Astrocyte of the spinal cord (primary cell): ENCODE measurements at regions not wholly inside any gene's neighbourhood (a gene's known extent, or its start where the extent isn't known, plus 50 kb on each side); places are given as distances from the start of the nearest gene placed in this dataset.

Experiments used
- DNase-seq: peaks from one replicate; pipeline ENCODE4 v3.0.0; 2011; ENCODE audit warnings: low read depth, low spot score
- H3K4me3 ChIP-seq: 2 replicates; pipeline ENCODE4 v1.5.1; 2011; ENCODE audit warnings: low read depth, mild to moderate bottlenecking, low read length, moderate library complexity
- in situ Hi-C: cut with HindIII; loops from 2 replicates; pipeline ENCODE4 v1.10.0; 2017; ENCODE audit warnings: low sequenced_read_pairs
- TF ChIP-seq, protein P1 (sequence below): IDR thresholded peaks from 2 replicates; pipeline ENCODE4 v1.5.1; 2012; ENCODE audit warnings: low read depth, mild to moderate bottlenecking, low read length, inconsistent platforms

DNA sequence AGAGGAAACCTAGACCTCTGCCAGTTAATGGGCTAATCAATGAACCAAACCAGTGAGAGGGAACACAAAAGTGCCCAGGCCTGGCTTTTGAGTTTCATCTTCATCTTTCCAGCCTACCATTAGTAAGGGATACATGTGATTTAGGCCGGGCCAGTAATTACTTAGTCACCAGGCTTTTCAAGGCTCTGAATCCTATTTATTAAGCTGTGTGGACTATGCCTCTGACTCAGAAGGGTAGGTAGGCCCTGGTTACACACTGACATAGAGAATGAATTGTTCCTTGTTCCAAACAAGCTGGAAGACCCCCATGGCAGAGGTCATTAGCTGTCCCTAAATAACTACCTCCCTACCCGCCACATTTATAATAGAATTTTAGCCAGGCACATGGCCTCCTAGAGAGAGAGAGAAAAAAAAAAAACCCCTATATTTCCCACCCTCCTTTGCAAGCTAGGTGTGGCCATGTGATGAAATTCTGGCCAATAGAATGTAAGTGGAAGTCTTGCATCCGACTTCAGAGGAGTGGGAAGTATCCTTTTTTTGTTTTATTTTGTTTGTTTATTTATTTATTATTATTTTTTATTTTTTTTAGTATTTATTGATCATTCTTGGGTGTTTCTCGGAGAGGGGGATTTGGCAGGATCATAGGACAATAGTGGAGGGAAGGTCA, 112.3 kb upstream of the BCOR start:
- H3K4me3 ChIP-seq: no peak overlapping the region
- in situ Hi-C loops: no loop called here
- TF ChIP-seq, protein P1, sequence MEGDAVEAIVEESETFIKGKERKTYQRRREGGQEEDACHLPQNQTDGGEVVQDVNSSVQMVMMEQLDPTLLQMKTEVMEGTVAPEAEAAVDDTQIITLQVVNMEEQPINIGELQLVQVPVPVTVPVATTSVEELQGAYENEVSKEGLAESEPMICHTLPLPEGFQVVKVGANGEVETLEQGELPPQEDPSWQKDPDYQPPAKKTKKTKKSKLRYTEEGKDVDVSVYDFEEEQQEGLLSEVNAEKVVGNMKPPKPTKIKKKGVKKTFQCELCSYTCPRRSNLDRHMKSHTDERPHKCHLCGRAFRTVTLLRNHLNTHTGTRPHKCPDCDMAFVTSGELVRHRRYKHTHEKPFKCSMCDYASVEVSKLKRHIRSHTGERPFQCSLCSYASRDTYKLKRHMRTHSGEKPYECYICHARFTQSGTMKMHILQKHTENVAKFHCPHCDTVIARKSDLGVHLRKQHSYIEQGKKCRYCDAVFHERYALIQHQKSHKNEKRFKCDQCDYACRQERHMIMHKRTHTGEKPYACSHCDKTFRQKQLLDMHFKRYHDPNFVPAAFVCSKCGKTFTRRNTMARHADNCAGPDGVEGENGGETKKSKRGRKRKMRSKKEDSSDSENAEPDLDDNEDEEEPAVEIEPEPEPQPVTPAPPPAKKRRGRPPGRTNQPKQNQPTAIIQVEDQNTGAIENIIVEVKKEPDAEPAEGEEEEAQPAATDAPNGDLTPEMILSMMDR: no peak
- peak; percentile 13 for DNase-seq

DNA sequence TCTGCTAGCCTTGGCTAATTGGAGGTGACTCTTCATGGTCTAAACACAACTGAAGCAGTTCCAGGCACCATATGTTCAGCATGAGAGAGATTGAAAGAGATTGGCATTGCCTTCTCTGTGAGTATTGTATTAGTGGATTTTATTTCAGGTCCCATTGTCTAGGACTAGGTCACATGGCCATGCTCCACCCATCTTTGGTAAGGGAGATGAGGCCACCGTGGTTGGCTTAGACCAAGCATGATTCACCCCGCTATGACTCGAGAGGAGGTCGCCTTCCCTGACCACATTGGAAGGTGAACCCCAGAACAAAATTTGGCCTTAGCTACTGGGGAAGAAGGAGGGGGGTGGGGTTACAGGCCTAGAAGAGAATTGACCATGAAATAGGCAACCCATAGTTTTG, 109.9 kb upstream of the BCOR start:
- in situ Hi-C loops: no loop called here
- DNase-seq: no peak

GRCh38 chrX:40205471-40205870, 107.7 kb upstream of the BCOR start:
- H3K4me3 ChIP-seq: no peak overlapping the region
- DNase-seq: no peak
- TF ChIP-seq, protein P1: no peak
- in situ Hi-C loops: no loop called here

More for the DNA sequence above, 109.9 kb upstream of the BCOR start:
- TF ChIP-seq, protein P1: no peak
- H3K4me3 ChIP-seq: no peak overlapping the region

GRCh38 chrX:40202456-40202855, 104.7 kb upstream of the BCOR start:
- in situ Hi-C loops: no loop called here
- TF ChIP-seq, protein P1: no peak
- DNase-seq: no peak
- no peak overlapping the region for H3K4me3 ChIP-seq

DNA sequence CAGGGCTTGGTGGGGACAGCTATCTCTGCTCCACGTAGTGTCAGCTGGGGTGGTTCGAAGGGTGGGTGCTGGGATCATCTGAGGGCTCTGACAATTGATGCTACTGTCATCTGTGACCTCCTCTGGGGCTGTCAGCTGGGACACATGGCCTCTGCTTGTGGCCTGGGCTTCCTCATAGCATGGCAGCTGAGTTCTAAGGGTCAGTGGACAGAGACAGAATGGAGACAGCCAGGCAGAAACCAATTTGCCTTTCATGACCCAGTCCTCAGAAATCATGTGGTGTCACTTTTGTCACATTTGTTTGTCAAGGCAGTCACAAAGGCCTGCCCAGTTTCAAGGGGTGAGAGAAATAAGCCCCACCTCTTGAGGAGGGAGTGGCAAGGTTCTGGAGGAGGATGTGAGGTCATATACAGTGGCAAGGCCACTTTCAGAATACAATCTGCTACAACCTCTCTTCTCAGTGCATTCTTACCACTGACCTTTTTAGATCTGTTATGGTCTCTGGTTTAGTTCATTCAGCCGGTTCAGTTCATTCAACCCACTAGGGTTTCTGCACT, 103.6 kb upstream of the BCOR start:
- DNase-seq: no peak
- no peak overlapping the region for H3K4me3 ChIP-seq
- in situ Hi-C loops: no loop called here
- TF ChIP-seq, protein P1: no peak

- TF ChIP-seq, protein P1: no peak
- in situ Hi-C loops: no loop called here
- H3K4me3 ChIP-seq: no peak overlapping the region
- no peak for DNase-seq
These were observed 101.9 kb upstream of the BCOR start for GRCh38 chrX:40199704-40200103.
